IMR-90 (cell line): ENCODE measurements at regions not wholly inside any gene's neighbourhood (a gene's known extent, or its start where the extent isn't known, plus 50 kb on each side); places are given as distances from the start of the nearest gene placed in this dataset.

Source experiments
- ATAC-seq: fragments of 200-7000 bp; cut with Tn5 transposase; 2 replicates; pipeline ENCODE4 v1.9.1; 2020; ENCODE audit warnings: low read depth, mild to moderate bottlenecking, moderate library complexity
- BruUV-seq: library from RNA; stranded (reverse); fragments of 400-500 nt; replicated peaks from 2 replicates; lab custom pipeline; 2021; lab: Mats Ljungman, UMichigan
- CTCF ChIA-PET: fragments of 300-600 bp; formaldehyde crosslinking; extraction: SDS; loops from one replicate; lab custom pipeline; 2021; ENCODE audit warnings: antibody characterized with exemption; lab: Yijun Ruan, JAX
- POLR2A ChIA-PET: fragments of 300-600 bp; sonication (Branson Sonifier 250); formaldehyde crosslinking; loops from one replicate; lab custom pipeline; 2022; ENCODE audit warnings: antibody characterized with exemption; ENCODE audit not compliant: unreplicated experiment; lab: Charles Lee
- DNase-seq: peaks from one replicate; pipeline ENCODE4 v3.0.0; 2013
- H2AFZ ChIP-seq: replicated peaks from 2 replicates; pipeline ENCODE3; 2013; ENCODE audit warnings: low read length, mild to moderate bottlenecking; ENCODE audit not compliant: poor library complexity
- H2AK5ac ChIP-seq: 2 replicates; pipeline ENCODE4 v1.6.1; 2013; ENCODE audit warnings: low read depth, low read length, inconsistent platforms
- H2AK9ac ChIP-seq: replicated peaks from 2 replicates; pipeline ENCODE3; 2013; ENCODE audit warnings: mild to moderate bottlenecking, low read depth, low read length, moderate library complexity; ENCODE audit not compliant: poor library complexity
- H2BK120ac ChIP-seq: 2 replicates; pipeline ENCODE4 v1.6.1; 2013; ENCODE audit warnings: low read depth, low read length, inconsistent platforms
- H2BK15ac ChIP-seq: 3 replicates; pipeline ENCODE4 v1.6.1; 2013; ENCODE audit warnings: low read depth, low read length, inconsistent platforms
- H2BK20ac ChIP-seq: 2 replicates; pipeline ENCODE4 v1.6.1; 2013; ENCODE audit warnings: low read depth, mild to moderate bottlenecking, inconsistent platforms, low read length, moderate library complexity
- H2BK5ac ChIP-seq: 2 replicates; pipeline ENCODE4 v1.6.1; 2013; ENCODE audit warnings: mild to moderate bottlenecking, low read depth, low read length, inconsistent platforms; ENCODE audit not compliant: poor library complexity, severe bottlenecking
- H3K14ac ChIP-seq: replicated peaks from 2 replicates; pipeline ENCODE4 v1.6.1; 2013; ENCODE audit warnings: low read depth, low read length, inconsistent platforms
- H3K18ac ChIP-seq: 2 replicates; pipeline ENCODE4 v1.6.1; 2013; ENCODE audit warnings: low read depth, low read length, control low read depth
- H3K23ac ChIP-seq: 2 replicates; pipeline ENCODE4 v1.6.1; 2013; ENCODE audit warnings: low read depth, low read length, inconsistent platforms
- H3K27ac ChIP-seq: 2 replicates; pipeline ENCODE4 v1.5.1; 2013; ENCODE audit warnings: mild to moderate bottlenecking, control low read depth, low read length; ENCODE audit not compliant: insufficient read depth
- H3K27me3 ChIP-seq: 2 replicates; pipeline ENCODE4 v1.6.1; 2013; ENCODE audit warnings: low read length; ENCODE audit not compliant: control insufficient read depth, insufficient read depth
- H3K36me3 ChIP-seq: 2 replicates; pipeline ENCODE4 v1.6.1; 2013; ENCODE audit warnings: low read length, mixed read lengths; ENCODE audit not compliant: control insufficient read depth, insufficient read depth
- H3K4ac ChIP-seq: 2 replicates; pipeline ENCODE4 v1.6.1; 2013; ENCODE audit warnings: low read depth, low read length, inconsistent platforms
- H3K4me1 ChIP-seq: 2 replicates; pipeline ENCODE4 v1.6.1; 2013; ENCODE audit warnings: low read length, mixed read lengths; ENCODE audit not compliant: control insufficient read depth, insufficient read depth
- H3K4me2 ChIP-seq: 2 replicates; pipeline ENCODE4 v1.6.1; 2013; ENCODE audit warnings: low read depth, mild to moderate bottlenecking, control low read depth, low read length, moderate library complexity
- H3K4me3 ChIP-seq: 2 replicates; pipeline ENCODE4 v1.5.1; 2013; ENCODE audit warnings: low read depth, mild to moderate bottlenecking, control low read depth, low read length, moderate library complexity; ENCODE audit not compliant: insufficient read depth
- H3K56ac ChIP-seq: 2 replicates; pipeline ENCODE4 v1.6.1; 2013; ENCODE audit warnings: low read length, inconsistent platforms; ENCODE audit not compliant: insufficient read depth; ENCODE audit errors: extremely low read depth
- H3K79me1 ChIP-seq, 2 experiments: 2 replicates each; pipeline ENCODE4 v1.6.1; 2013; ENCODE audit warnings: low read length in 2 of 2, inconsistent platforms in 1 of 2, low read depth in 1 of 2
- H3K9ac ChIP-seq: 2 replicates; pipeline ENCODE4 v1.6.1; 2013; ENCODE audit warnings: low read depth, low read length, control low read depth
- H3K9me1 ChIP-seq: 2 replicates; pipeline ENCODE4 v1.6.1; 2013; ENCODE audit warnings: low read length, inconsistent platforms; ENCODE audit not compliant: insufficient read depth
- H3K9me3 ChIP-seq: 2 replicates; pipeline ENCODE4 v1.6.1; 2013; ENCODE audit warnings: low read length; ENCODE audit not compliant: control insufficient read depth, insufficient read depth
- H4K20me1 ChIP-seq: 2 replicates; pipeline ENCODE4 v1.6.1; 2013; ENCODE audit warnings: low read length, inconsistent platforms; ENCODE audit not compliant: insufficient read depth
- H4K5ac ChIP-seq: 2 replicates; pipeline ENCODE4 v1.6.1; 2013; ENCODE audit warnings: mild to moderate bottlenecking, low read depth, low read length, control low read depth
- H4K8ac ChIP-seq, 2 experiments: 2 replicates each; pipeline ENCODE4 v1.6.1; 2013; ENCODE audit warnings: low read depth in 2 of 2, low read length in 2 of 2, control low read depth in 1 of 2, inconsistent platforms in 1 of 2
- H4K91ac ChIP-seq: 2 replicates; pipeline ENCODE4 v1.6.1; 2013; ENCODE audit warnings: low read depth, low read length, inconsistent platforms; ENCODE audit not compliant: insufficient read depth
- CEBPB ChIP-seq: IDR thresholded peaks from 2 replicates; pipeline ENCODE4 v1.6.1; 2012; ENCODE audit warnings: low read depth, low read length, improper control_type of control experiment
- MAZ ChIP-seq: IDR thresholded peaks from 2 replicates; pipeline ENCODE4 v1.6.1; 2012; ENCODE audit warnings: low read depth, mild to moderate bottlenecking, low read length, improper control_type of control experiment, moderate library complexity, borderline replicate concordance
- USF2 ChIP-seq: fragments of 150-350 bp; IDR thresholded peaks from 2 replicates; pipeline ENCODE4 v1.6.1; 2017; ENCODE audit warnings: mild to moderate bottlenecking, antibody characterized with exemption, low read length, low read depth
- WGBS, 2 experiments: methylation state at CpG; one replicate each; pipeline versions ENCODE4 v1.1.5 to v1.1.7; 2013; ENCODE audit warnings: missing lambda C conversion rate in 2 of 2; ENCODE audit not compliant: insufficient read length in 1 of 2; ENCODE audit errors: extremely low coverage in 2 of 2; 5-methylcytosine and 5-hydroxymethylcytosine counted together
- dilution Hi-C: fragments of 300-500 bp; cut with HindIII; formaldehyde crosslinking; loops from one replicate; pipeline ENCODE4 v1.14.3; 2018; ENCODE audit warnings: low sequenced_read_pairs; ENCODE audit not compliant: unreplicated experiment
- in situ Hi-C: fragments of 300-500 bp; cut with MboI; formaldehyde crosslinking; loops from 3 replicates; pipeline ENCODE4 v1.14.3; 2019; ENCODE audit warnings: low sequenced_read_pairs, inconsistent platforms, mixed read lengths
- intact Hi-C: fragments of 100-400 bp; cut with micrococcal nuclease; formaldehyde crosslinking; loops from 2 replicates; pipeline ENCODE4 v1.10.0; 2022

DNA sequence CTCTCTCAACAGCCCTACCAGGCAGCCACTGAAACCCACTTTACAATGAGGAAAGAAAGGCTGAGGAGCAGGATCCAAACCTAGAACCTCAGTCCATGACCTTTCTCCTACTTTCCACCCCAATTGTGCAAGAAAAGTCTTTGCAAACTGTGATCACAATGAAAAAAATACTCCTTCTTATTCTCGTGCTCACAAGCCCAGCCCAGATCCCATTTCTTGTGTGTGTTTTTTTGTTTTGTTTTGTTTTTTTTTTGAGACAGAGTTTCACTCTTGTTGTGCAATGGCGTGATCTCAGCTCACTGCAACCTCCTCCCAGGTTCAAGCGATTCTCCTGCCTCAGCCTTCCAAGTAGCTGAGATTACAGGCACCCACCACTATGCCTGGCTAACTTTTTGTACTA is 97.7 kb downstream of the CRYAA start:
- CTCF ChIA-PET = no interaction called here
- no peak for ATAC-seq
- Histone ChIP-seq H2BK20ac (no peak overlapping the region), H4K8ac (no peak overlapping the region), H3K36me3 (no peaks in the 10 kb centered on the region), H3K18ac (no peak overlapping the region), H2BK120ac (no peak overlapping the region), H3K4me2 (no peak overlapping the region), H3K9ac (no peak overlapping the region), H4K20me1 (no peaks in the 10 kb centered on the region; the same call in 1 of the 2 replicates), H3K79me1 (no peaks in the 10 kb centered on the region), H2BK15ac (no peak overlapping the region), H3K4me3 (no peak overlapping the region), H3K27ac (no peak overlapping the region), H3K4me1 (no peaks in the 10 kb centered on the region), H3K9me1 (no peaks in the 10 kb centered on the region), H3K4ac (no peak overlapping the region), H2AK9ac (no peak overlapping the region), H2BK5ac (no peak overlapping the region), H3K27me3 (peaks cover 27% of the 10 kb centered on the region), H4K5ac (no peak overlapping the region), H3K14ac (no peak overlapping the region), H3K23ac (no peak overlapping the region), H2AK5ac (no peak overlapping the region), H4K91ac (no peak overlapping the region), H3K56ac (no peak overlapping the region), H2AFZ (no peak overlapping the region), H3K9me3 (peaks cover 2% of the 10 kb centered on the region; the same call in 1 of the 2 replicates)
- DNase-seq = no peak
- WGBS, 2 experiments = no CpG with 5 or more reads among the region's 3 CpGs
- in situ Hi-C loops = no loop called here
- BruUV-seq = no TSS peak
- TF ChIP-seq CEBPB (0 out of 2 replicates have a peak, but pooled peaks have one; percentile 26), USF2 (no peak), MAZ (no peak)
- POLR2A ChIA-PET = no interaction called here
- intact Hi-C loops = no loop called here
- dilution Hi-C loops = no loop called here
